CD14-positive monocyte (primary cell): ENCODE measurements at regions not wholly inside any gene's neighbourhood (a gene's known extent, or its start where the extent isn't known, plus 50 kb on each side); places are given as distances from the start of the nearest gene placed in this dataset.

Experiments
- DNase-seq, 3 donors: peaks; one replicate each; pipeline ENCODE4 v3.0.0-alpha.2; 2011 to 2022
- H2AFZ ChIP-seq: 2 replicates; pipeline ENCODE4 v1.6.0; 2012; ENCODE audit warnings: mild to moderate bottlenecking, low read depth, low read length, inconsistent platforms; ENCODE audit not compliant: insufficient read depth, poor library complexity, severe bottlenecking
- H3K27ac ChIP-seq, 2 donors: 1 replicate in 1 of 2; 2 replicates in 1 of 2; pipeline ENCODE4 v1.5.1; 2012 to 2013; ENCODE audit warnings: low read length in 2 of 2, control low read depth in 1 of 2, inconsistent platforms in 1 of 2, low read depth in 1 of 2, mild to moderate bottlenecking in 1 of 2
- H3K27me3 ChIP-seq, 2 donors: one replicate each; pipeline versions ENCODE4 v1.6.0 to v1.6.1; 2011 to 2013; ENCODE audit warnings: low read length in 2 of 2; ENCODE audit not compliant: control insufficient read depth in 2 of 2, insufficient read depth in 2 of 2
- H3K36me3 ChIP-seq, 2 donors: replicated peaks in 1 of 2; 1 replicate in 1 of 2; 2 replicates in 1 of 2; pipeline versions ENCODE4 v1.5.1 to v1.6.1; 2012 to 2013; ENCODE audit warnings: low read length in 2 of 2, control low read depth in 1 of 2, inconsistent platforms in 1 of 2, mild to moderate bottlenecking in 1 of 2; ENCODE audit not compliant: insufficient read depth in 2 of 2, control insufficient read depth in 1 of 2
- H3K4me1 ChIP-seq, 2 donors: 1 replicate in 1 of 2; 2 replicates in 1 of 2; pipeline versions ENCODE4 v1.5.1 to v1.6.1; 2012 to 2013; ENCODE audit warnings: low read length in 2 of 2, control low read depth in 1 of 2, inconsistent platforms in 1 of 2, mild to moderate bottlenecking in 1 of 2, moderate library complexity in 1 of 2; ENCODE audit not compliant: insufficient read depth in 2 of 2, control insufficient read depth in 1 of 2
- H3K4me2 ChIP-seq: replicated peaks from 2 replicates; pipeline ENCODE3; 2012; ENCODE audit warnings: low read length, moderate library complexity, mild to moderate bottlenecking; ENCODE audit not compliant: poor library complexity, severe bottlenecking; ENCODE audit errors: extremely low read depth
- H3K4me3 ChIP-seq, 3 experiments: fragments of 200-600 bp in 1 of 3; sonication (generic) in 1 of 3; replicated peaks in 1 of 3; 1 replicate in 2 of 3; 2 replicates in 1 of 3; pipeline ENCODE4 v1.5.1; 2011 to 2013; ENCODE audit warnings: low read length in 3 of 3, mild to moderate bottlenecking in 3 of 3, control low read depth in 2 of 3, low read depth in 2 of 3, inconsistent platforms in 1 of 3, moderate library complexity in 1 of 3
- H3K79me2 ChIP-seq: 2 replicates; pipeline ENCODE4 v1.6.0; 2012; ENCODE audit warnings: mild to moderate bottlenecking, control low read depth, inconsistent platforms, low read length, moderate library complexity; ENCODE audit not compliant: insufficient read depth
- H3K9ac ChIP-seq: 2 replicates; pipeline ENCODE4 v1.6.0; 2017; ENCODE audit warnings: low read length, mild to moderate bottlenecking; ENCODE audit not compliant: insufficient read depth, poor library complexity, severe bottlenecking
- H3K9me3 ChIP-seq, 2 donors: replicated peaks in 1 of 2; 1 replicate in 1 of 2; 2 replicates in 1 of 2; pipeline versions ENCODE4 v1.5.1 to v1.6.1; 2012 to 2013; ENCODE audit warnings: low read length in 2 of 2, control low read depth in 1 of 2; ENCODE audit not compliant: control insufficient read depth in 1 of 2, insufficient read depth in 1 of 2
- H4K20me1 ChIP-seq: 2 replicates; pipeline ENCODE4 v1.6.0; 2012; ENCODE audit warnings: mild to moderate bottlenecking, low read length, control low read depth, moderate library complexity; ENCODE audit not compliant: insufficient read depth
- H3K27ac Mint-ChIP-seq, 7 donors: one replicate each; pipeline ENCODE4 v1.8.0; 2020; ENCODE audit warnings: mild to moderate bottlenecking in 7 of 7, mixed read lengths in 7 of 7, moderate library complexity in 6 of 7, inconsistent platforms in 2 of 7
- H3K27me3 Mint-ChIP-seq, 3 donors: one replicate each; pipeline ENCODE4 v1.8.0; 2021 to 2022; ENCODE audit warnings: low read depth in 3 of 3, mild to moderate bottlenecking in 3 of 3, mixed read lengths in 3 of 3, moderate library complexity in 3 of 3, inconsistent platforms in 1 of 3
- H3K36me3 Mint-ChIP-seq, 2 donors: one replicate each; pipeline ENCODE4 v1.8.0; 2020; ENCODE audit warnings: mixed read lengths in 2 of 2, inconsistent platforms in 1 of 2, mild to moderate bottlenecking in 1 of 2
- H3K4me1 Mint-ChIP-seq: one replicate; pipeline ENCODE4 v1.8.0; 2020; ENCODE audit warnings: mild to moderate bottlenecking, mixed read lengths
- H3K4me3 Mint-ChIP-seq, 2 donors: one replicate each; pipeline ENCODE4 v1.8.0; 2020; ENCODE audit warnings: mild to moderate bottlenecking in 2 of 2, mixed read lengths in 2 of 2, moderate library complexity in 1 of 2
- H3K9me3 Mint-ChIP-seq, 7 donors: one replicate each; pipeline ENCODE4 v1.8.0; 2020 to 2022; ENCODE audit warnings: mixed read lengths in 7 of 7, mild to moderate bottlenecking in 6 of 7, moderate library complexity in 6 of 7, inconsistent platforms in 2 of 7
- CTCF ChIP-seq: fragments of 200-600 bp; IDR thresholded peaks from one replicate; pipeline ENCODE4 v1.8.0; 2022; ENCODE audit warnings: antibody characterized with exemption, mild to moderate bottlenecking
- WGBS: methylation state at CpG from one replicate; pipeline ENCODE4 v1.1.5; 2013; ENCODE audit warnings: missing lambda C conversion rate; ENCODE audit not compliant: insufficient coverage; 5-methylcytosine and 5-hydroxymethylcytosine counted together
- intact Hi-C, 2 donors: fragments of 100-400 bp; cut with micrococcal nuclease; formaldehyde crosslinking; loops; one replicate each; pipeline versions ENCODE4 v1.15.0 to v1.15.1; 2023

- no peak overlapping the region for H2AFZ ChIP-seq
- no peaks in the 10 kb centered on the region for H3K36me3 Mint-ChIP-seq
These were observed 472.9 kb downstream of the PRELID2 start for GRCh38 chr5:145362266-145362665.

GRCh38 chr5:145360936-145361335 lies 474.2 kb downstream of the PRELID2 start:
- Histone ChIP-seq H4K20me1 (no peaks in the 10 kb centered on the region), H3K27ac (no peak overlapping the region), H3K36me3 (no peaks in the 10 kb centered on the region), H3K9ac (no peak overlapping the region), H3K79me2 (no peaks in the 10 kb centered on the region), H3K4me1 (no peaks in the 10 kb centered on the region), H3K27me3 (no peaks in the 10 kb centered on the region), H3K4me2 (no peak overlapping the region), H3K9me3 (peaks cover 6 to 23% of the 10 kb centered on the region in 2 donors), H3K4me3 (no peak overlapping the region), H2AFZ (no peak overlapping the region)
- no peaks in the 10 kb centered on the region for H3K36me3 Mint-ChIP-seq
- H3K27me3 Mint-ChIP-seq: no peaks in the 10 kb centered on the region
- H3K4me3 Mint-ChIP-seq: no peak overlapping the region
- H3K9me3 Mint-ChIP-seq: peaks cover 0 to 10% (median 7%) of the 10 kb centered on the region in 7 donors
- H3K27ac Mint-ChIP-seq: no peak overlapping the region
- H3K4me1 Mint-ChIP-seq: no peaks in the 10 kb centered on the region
- no peak for DNase-seq
- intact Hi-C loops: no loop called here
- TF ChIP-seq CTCF: no peak

More at GRCh38 chr5:145362266-145362665, 472.9 kb downstream of the PRELID2 start:
- H3K27me3 ChIP-seq: no peaks in the 10 kb centered on the region
- no peak for TF ChIP-seq CTCF
- no peak overlapping the region for H3K4me3 ChIP-seq
- H3K4me1 ChIP-seq: no peaks in the 10 kb centered on the region
- H3K4me1 Mint-ChIP-seq: no peaks in the 10 kb centered on the region
- no CpG with 5 or more reads among the region's 2 CpGs for WGBS
- H3K27ac Mint-ChIP-seq: no peak overlapping the region
- H3K27me3 Mint-ChIP-seq: no peaks in the 10 kb centered on the region
- H3K27ac ChIP-seq: no peak overlapping the region
- H3K9me3 Mint-ChIP-seq: peaks cover 0 to 8% (median 7%) of the 10 kb centered on the region in 7 donors
- no peak overlapping the region for H3K4me3 Mint-ChIP-seq
- no peak for DNase-seq
- H3K79me2 ChIP-seq: no peaks in the 10 kb centered on the region
- no peak overlapping the region for H3K4me2 ChIP-seq
- H3K9ac ChIP-seq: no peak overlapping the region
- peaks cover 6 to 23% of the 10 kb centered on the region in 2 donors for H3K9me3 ChIP-seq
- H3K36me3 ChIP-seq: no peaks in the 10 kb centered on the region
- H4K20me1 ChIP-seq: no peaks in the 10 kb centered on the region
- intact Hi-C loops: no loop called here
